ENCODE measurements at regions not wholly inside any gene's neighbourhood (a gene's known extent, or its start where the extent isn't known, plus 50 kb on each side); places are given as distances from the start of the nearest gene placed in this dataset.

DNA sequence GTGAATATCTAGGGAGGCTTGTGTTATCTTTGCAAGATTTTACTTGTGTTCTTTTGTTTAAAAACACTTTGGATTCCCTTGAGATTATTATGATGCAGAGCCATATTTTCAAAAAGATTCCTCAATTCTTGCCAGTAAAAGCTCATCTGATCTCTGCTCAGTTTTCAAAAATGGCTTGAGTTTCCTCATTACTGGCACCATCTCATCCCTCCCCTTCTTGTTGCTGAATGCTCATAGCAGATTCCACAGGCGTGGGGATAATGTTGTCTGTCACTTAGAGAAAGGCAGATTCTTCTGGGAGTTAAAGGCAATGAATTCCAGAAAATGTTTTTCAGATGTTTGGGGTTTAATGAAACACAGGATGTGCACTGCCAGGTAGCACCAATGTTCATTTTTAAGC lies 170.4 kb upstream of the TANK start:
- WGBS, 3 donors: 57 to 82% (median 79%) methylated on average over 1 of the region's 1 CpG
- no peaks in the 10 kb centered on the region for H3K36me3 ChIP-seq (ENCODE audit: control insufficient read depth in 3 of 3, insufficient read depth in 2 of 3, low read depth in 1 of 3, low read length in 3 of 3)
- no peaks in the 10 kb centered on the region for H3K27me3 ChIP-seq (ENCODE audit: control insufficient read depth in 3 of 3, insufficient read depth in 3 of 3, low read length in 3 of 3)
- H3K4me3 ChIP-seq (ENCODE audit: low read depth in 1 of 3, low read length in 3 of 3): no peak overlapping the region
- no peaks in the 10 kb centered on the region for H3K4me1 ChIP-seq (ENCODE audit: control insufficient read depth in 3 of 3, insufficient read depth in 2 of 3, low read depth in 1 of 3, low read length in 2 of 3)
- no peaks in the 10 kb centered on the region for H3K9me3 ChIP-seq (ENCODE audit: control insufficient read depth in 2 of 2, insufficient read depth in 1 of 2, low read depth in 1 of 2, low read length in 1 of 2)
- no peak overlapping the region for H3K27ac ChIP-seq (ENCODE audit: low read depth in 1 of 3, low read length in 2 of 3)
- DNase-seq (no peak), FAIRE-seq (no peak)

DNA sequence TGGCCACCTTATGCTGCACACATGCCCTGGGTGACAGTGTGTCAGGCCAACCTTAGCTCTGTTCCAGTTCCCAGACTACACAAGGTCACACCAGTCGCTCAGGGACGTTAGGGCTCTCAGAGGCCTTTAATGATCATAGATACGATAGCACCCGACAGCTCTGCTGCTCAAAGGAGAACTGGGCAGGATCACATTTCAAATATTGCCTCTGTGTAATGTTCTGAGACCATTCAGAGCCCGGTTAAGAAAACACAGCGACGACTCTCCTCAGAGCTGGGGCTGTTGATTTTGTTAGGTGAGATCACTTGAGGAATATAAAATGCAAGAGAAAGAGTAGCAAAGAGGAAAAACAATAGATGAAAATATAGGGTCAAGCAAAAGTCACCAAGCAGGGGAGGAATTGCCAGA lies 166.6 kb upstream of the TANK start:
- Histone ChIP-seq H3K4me3 (ENCODE audit: low read depth in 1 of 3, low read length in 3 of 3) (no peak overlapping the region), H3K27ac (ENCODE audit: low read depth in 1 of 3, low read length in 2 of 3) (no peak overlapping the region), H3K36me3 (ENCODE audit: control insufficient read depth in 3 of 3, insufficient read depth in 2 of 3, low read depth in 1 of 3, low read length in 3 of 3) (no peaks in the 10 kb centered on the region), H3K4me1 (ENCODE audit: control insufficient read depth in 3 of 3, insufficient read depth in 2 of 3, low read depth in 1 of 3, low read length in 2 of 3) (no peaks in the 10 kb centered on the region), H3K9me3 (ENCODE audit: control insufficient read depth in 2 of 2, insufficient read depth in 1 of 2, low read depth in 1 of 2, low read length in 1 of 2) (no peaks in the 10 kb centered on the region), H3K27me3 (ENCODE audit: control insufficient read depth in 3 of 3, insufficient read depth in 3 of 3, low read length in 3 of 3) (no peaks in the 10 kb centered on the region)
- DNase-seq (no peak), FAIRE-seq (no peak)
- WGBS, 3 donors: 80 to 88% (median 84%) methylated on average over 7 of the region's 7 CpGs

DNA sequence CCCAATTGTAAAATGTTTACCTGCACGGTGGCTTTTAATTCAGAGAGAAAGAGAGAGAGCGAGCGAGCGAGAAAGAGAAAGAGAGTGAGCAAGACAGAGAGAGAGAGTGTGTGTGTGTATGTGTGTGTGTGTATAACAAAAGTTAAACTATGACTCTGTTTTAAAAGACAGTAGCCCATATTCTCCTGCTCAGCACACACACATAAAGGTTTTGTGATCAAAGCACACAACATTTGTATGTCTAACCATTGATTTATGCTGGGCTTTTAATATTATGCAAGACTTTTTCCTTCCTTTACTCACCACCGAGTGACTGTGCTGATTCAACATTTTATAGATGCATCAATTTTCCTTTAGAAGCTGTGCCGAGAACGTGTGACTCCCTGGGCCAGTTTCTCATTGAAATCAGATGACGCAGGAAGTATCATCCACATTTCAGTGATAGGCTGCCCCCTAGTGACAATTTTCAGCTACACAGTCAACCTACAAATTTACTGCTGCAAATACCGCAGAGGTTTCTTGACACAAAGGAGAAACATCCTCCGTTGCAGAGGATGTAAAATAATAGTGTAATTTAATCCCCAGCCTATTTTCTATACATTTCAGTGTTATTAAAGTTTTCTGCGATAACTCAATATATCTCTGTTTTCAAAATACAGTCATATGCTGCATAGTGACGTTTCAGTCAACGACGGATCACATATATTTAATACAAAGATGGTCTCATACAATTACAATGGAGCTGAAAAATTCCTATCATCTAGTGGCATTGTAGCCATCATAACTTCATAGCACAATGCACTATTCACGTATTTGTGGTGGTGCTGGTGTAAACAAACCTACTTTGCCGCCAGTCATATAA lies 165.9 kb upstream of the TANK start:
- DNase-seq (peak; percentile 76 to 83), FAIRE-seq (no peak)
- Histone ChIP-seq H3K4me1 (ENCODE audit: control insufficient read depth in 3 of 3, insufficient read depth in 2 of 3, low read depth in 1 of 3, low read length in 2 of 3) (no peaks in the 10 kb centered on the region), H3K27me3 (ENCODE audit: control insufficient read depth in 3 of 3, insufficient read depth in 3 of 3, low read length in 3 of 3) (no peaks in the 10 kb centered on the region), H3K4me3 (ENCODE audit: low read depth in 1 of 3, low read length in 3 of 3) (no peak overlapping the region), H3K9me3 (ENCODE audit: control insufficient read depth in 2 of 2, insufficient read depth in 1 of 2, low read depth in 1 of 2, low read length in 1 of 2) (no peaks in the 10 kb centered on the region), H3K36me3 (ENCODE audit: control insufficient read depth in 3 of 3, insufficient read depth in 2 of 3, low read depth in 1 of 3, low read length in 3 of 3) (no peaks in the 10 kb centered on the region), H3K27ac (ENCODE audit: low read depth in 1 of 3, low read length in 2 of 3) (no peak overlapping the region)
- 46 to 49% (median 47%) methylated on average over 16 of the region's 16 CpGs for WGBS, 3 donors

DNA sequence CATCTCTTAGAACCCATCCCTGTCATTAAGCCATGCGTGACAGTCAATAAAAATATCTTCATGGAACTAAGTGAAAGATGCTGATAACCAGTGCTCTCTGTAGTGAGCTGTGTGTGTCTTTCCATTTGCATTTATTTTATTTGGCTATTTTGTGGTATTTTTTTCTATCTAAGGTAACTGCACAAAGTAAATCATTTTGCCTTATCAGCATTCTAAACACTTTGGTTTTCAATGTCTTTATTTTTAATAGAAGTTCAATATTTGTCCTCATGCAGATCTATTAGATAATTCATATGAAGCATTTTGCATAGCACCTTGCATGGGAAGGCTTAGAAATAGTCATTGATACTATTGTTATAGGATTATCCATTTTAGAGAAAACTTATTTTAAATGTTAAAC lies 163.6 kb upstream of the TANK start:
- no peaks in the 10 kb centered on the region for H3K36me3 ChIP-seq (ENCODE audit: control insufficient read depth in 3 of 3, insufficient read depth in 2 of 3, low read depth in 1 of 3, low read length in 3 of 3)
- no peaks in the 10 kb centered on the region for H3K27me3 ChIP-seq (ENCODE audit: control insufficient read depth in 3 of 3, insufficient read depth in 3 of 3, low read length in 3 of 3)
- H3K27ac ChIP-seq (ENCODE audit: low read depth in 1 of 3, low read length in 2 of 3): no peak overlapping the region
- H3K9me3 ChIP-seq (ENCODE audit: control insufficient read depth in 2 of 2, insufficient read depth in 1 of 2, low read depth in 1 of 2, low read length in 1 of 2): no peaks in the 10 kb centered on the region
- no peak for DNase-seq
- no peak for FAIRE-seq
- WGBS, 3 donors: 93 to 98% (median 96%) methylated on average over 1 of the region's 1 CpG
- H3K4me1 ChIP-seq (ENCODE audit: control insufficient read depth in 3 of 3, insufficient read depth in 2 of 3, low read depth in 1 of 3, low read length in 2 of 3): no peaks in the 10 kb centered on the region
- H3K4me3 ChIP-seq (ENCODE audit: low read depth in 1 of 3, low read length in 3 of 3): no peak overlapping the region

DNA sequence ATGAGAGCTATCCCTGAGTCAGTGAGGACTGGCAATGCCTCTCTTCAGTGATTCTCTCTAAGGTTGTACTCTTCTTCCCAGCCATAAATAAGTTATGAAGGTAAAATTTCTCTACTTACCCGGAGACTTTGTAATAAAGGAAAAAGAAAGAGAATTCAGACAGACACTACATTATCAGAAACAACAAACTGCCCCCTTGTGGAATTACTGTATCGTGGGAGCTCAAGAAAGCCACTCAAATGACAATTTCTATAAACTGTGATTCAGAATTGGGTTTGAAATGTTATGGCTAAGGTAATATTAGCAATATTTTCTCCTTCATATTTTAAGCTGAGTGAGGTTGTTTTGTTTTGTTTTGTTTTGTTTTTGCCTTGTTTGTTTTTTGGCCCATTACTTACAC lies 155.8 kb upstream of the TANK start:
- Histone ChIP-seq H3K4me3 (ENCODE audit: low read depth in 1 of 3, low read length in 3 of 3) (no peak overlapping the region), H3K36me3 (ENCODE audit: control insufficient read depth in 3 of 3, insufficient read depth in 2 of 3, low read depth in 1 of 3, low read length in 3 of 3) (no peaks in the 10 kb centered on the region), H3K9me3 (ENCODE audit: control insufficient read depth in 2 of 2, insufficient read depth in 1 of 2, low read depth in 1 of 2, low read length in 1 of 2) (no peaks in the 10 kb centered on the region), H3K27ac (ENCODE audit: low read depth in 1 of 3, low read length in 2 of 3) (no peak overlapping the region), H3K27me3 (ENCODE audit: control insufficient read depth in 3 of 3, insufficient read depth in 3 of 3, low read length in 3 of 3) (peaks cover 0 to 3% (median 0%) of the 10 kb centered on the region in 3 donors), H3K4me1 (ENCODE audit: control insufficient read depth in 3 of 3, insufficient read depth in 2 of 3, low read depth in 1 of 3, low read length in 2 of 3) (no peaks in the 10 kb centered on the region)
- DNase-seq: no peak
- FAIRE-seq: no peak
- whole genome bisulfite sequencing, 3 donors: 44 to 61% (median 49%) methylated on average over 2 of the region's 2 CpGs

DNA sequence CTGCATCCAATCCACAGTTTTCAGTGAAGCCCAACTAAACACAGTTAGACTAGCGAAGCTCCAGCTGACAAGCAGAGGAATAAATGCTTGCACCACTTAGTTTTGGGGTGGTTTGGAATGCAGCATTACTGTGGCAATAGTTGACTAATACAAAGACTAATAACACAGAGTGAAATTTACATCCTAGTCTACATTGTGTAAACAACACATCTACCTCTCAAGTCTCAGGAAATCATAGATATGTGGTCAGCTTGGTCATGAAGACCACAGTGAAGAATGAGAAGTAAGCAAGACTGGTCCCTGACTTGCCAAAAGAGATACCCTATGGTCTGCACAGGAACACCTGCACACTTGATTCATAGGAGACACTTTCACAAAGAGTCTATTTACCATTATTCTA lies 155.1 kb upstream of the TANK start:
- no peak for DNase-seq
- H3K4me3 ChIP-seq (ENCODE audit: low read depth in 1 of 3, low read length in 3 of 3): no peak overlapping the region
- H3K4me1 ChIP-seq (ENCODE audit: control insufficient read depth in 3 of 3, insufficient read depth in 2 of 3, low read depth in 1 of 3, low read length in 2 of 3): no peaks in the 10 kb centered on the region
- H3K27ac ChIP-seq (ENCODE audit: low read depth in 1 of 3, low read length in 2 of 3): no peak overlapping the region
- no peaks in the 10 kb centered on the region for H3K9me3 ChIP-seq (ENCODE audit: control insufficient read depth in 2 of 2, insufficient read depth in 1 of 2, low read depth in 1 of 2, low read length in 1 of 2)
- H3K27me3 ChIP-seq (ENCODE audit: control insufficient read depth in 3 of 3, insufficient read depth in 3 of 3, low read length in 3 of 3): peaks cover 0 to 3% (median 0%) of the 10 kb centered on the region in 3 donors
- no peaks in the 10 kb centered on the region for H3K36me3 ChIP-seq (ENCODE audit: control insufficient read depth in 3 of 3, insufficient read depth in 2 of 3, low read depth in 1 of 3, low read length in 3 of 3)
- no peak for FAIRE-seq
- WGBS, 3 donors: 0 to 69% (median 29%) methylated on average over 1 of the region's 1 CpG

DNA sequence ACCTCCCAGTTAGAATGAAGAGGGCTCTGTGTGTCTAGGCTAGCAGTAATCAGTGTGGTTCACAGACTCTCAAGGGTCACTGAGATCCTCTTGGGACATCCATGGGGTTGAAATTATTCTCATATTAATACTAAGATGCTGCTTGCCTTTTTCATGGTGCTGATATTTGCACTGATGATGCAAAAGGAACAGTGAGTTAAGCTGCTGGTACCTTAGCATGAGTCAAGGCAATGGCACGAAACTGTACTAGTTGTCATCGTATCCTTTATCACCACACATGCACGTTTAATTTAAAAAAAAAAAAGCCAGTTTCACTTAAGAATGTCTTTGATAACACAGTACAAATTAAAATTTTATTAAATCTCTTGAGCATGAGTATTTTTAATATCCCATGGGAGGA lies 151.9 kb upstream of the TANK start:
- H3K9me3 ChIP-seq (ENCODE audit: control insufficient read depth in 2 of 2, insufficient read depth in 1 of 2, low read depth in 1 of 2, low read length in 1 of 2): no peaks in the 10 kb centered on the region
- no peak overlapping the region for H3K27ac ChIP-seq (ENCODE audit: low read depth in 1 of 3, low read length in 2 of 3)
- no peak overlapping the region for H3K4me3 ChIP-seq (ENCODE audit: low read depth in 1 of 3, low read length in 3 of 3)
- no peak for FAIRE-seq
- H3K4me1 ChIP-seq (ENCODE audit: control insufficient read depth in 3 of 3, insufficient read depth in 2 of 3, low read depth in 1 of 3, low read length in 2 of 3): no peaks in the 10 kb centered on the region
- DNase-seq: no peak
- H3K27me3 ChIP-seq (ENCODE audit: control insufficient read depth in 3 of 3, insufficient read depth in 3 of 3, low read length in 3 of 3): peaks cover 0 to 3% (median 0%) of the 10 kb centered on the region in 3 donors
- WGBS, 3 donors: 82 to 92% (median 83%) methylated on average over 3 of the region's 3 CpGs
- no peaks in the 10 kb centered on the region for H3K36me3 ChIP-seq (ENCODE audit: control insufficient read depth in 3 of 3, insufficient read depth in 2 of 3, low read depth in 1 of 3, low read length in 3 of 3)

DNA sequence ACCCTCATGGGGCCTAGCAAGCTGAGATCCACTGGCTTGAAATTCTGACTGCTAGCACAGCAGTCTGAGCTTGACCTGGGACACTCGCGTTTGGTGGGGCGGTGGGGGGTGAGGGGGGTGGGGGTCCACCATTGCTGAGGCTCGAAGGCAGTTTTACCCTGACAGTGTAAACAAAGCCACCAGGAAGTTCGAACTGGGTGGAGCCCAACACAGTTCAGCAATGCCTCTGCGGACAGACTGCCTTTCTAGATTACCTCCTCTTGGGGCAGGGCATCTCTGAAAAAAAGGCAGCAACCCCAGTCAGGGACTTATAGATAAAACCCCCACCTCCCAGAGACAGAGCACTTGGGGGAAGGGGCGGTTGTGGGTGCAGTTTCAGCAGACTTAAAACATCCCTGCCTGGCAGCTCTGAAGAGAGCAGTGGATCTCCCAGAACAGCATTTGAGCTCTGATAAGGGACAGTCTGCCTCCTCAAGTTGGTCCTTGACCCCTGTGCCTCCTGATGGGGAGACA lies 149.7 kb upstream of the TANK start:
- FAIRE-seq (no peak), DNase-seq (no peak)
- Histone ChIP-seq H3K27ac (ENCODE audit: low read depth in 1 of 3, low read length in 2 of 3) (no peak overlapping the region), H3K4me3 (ENCODE audit: low read depth in 1 of 3, low read length in 3 of 3) (no peak overlapping the region), H3K4me1 (ENCODE audit: control insufficient read depth in 3 of 3, insufficient read depth in 2 of 3, low read depth in 1 of 3, low read length in 2 of 3) (no peaks in the 10 kb centered on the region), H3K27me3 (ENCODE audit: control insufficient read depth in 3 of 3, insufficient read depth in 3 of 3, low read length in 3 of 3) (peaks cover 0 to 3% (median 0%) of the 10 kb centered on the region in 3 donors), H3K36me3 (ENCODE audit: control insufficient read depth in 3 of 3, insufficient read depth in 2 of 3, low read depth in 1 of 3, low read length in 3 of 3) (no peaks in the 10 kb centered on the region), H3K9me3 (ENCODE audit: control insufficient read depth in 2 of 2, insufficient read depth in 1 of 2, low read depth in 1 of 2, low read length in 1 of 2) (no peaks in the 10 kb centered on the region)
- 55 to 65% (median 58%) methylated on average over 7 of the region's 7 CpGs for WGBS, 3 donors
